Kidney (tissue), 13 donors: ENCODE measurements at regions not wholly inside any gene's neighbourhood (a gene's known extent, or its start where the extent isn't known, plus 50 kb on each side); places are given as distances from the start of the nearest gene placed in this dataset.

ENCODE experiments used
- DNase-seq, 5 donors: peaks; one replicate each; pipeline ENCODE4 v3.0.0-alpha.2; 2013 to 2020
- FAIRE-seq: peaks from 2 replicates; lab custom pipeline; 2012; peaks lifted over from hg19 to GRCh38; lab: Jason Lieb, UNC
- H3K27ac ChIP-seq, 2 donors: one replicate each; pipeline ENCODE4 v1.7.0; 2013; ENCODE audit warnings: low read depth in 2 of 2, low read length in 2 of 2, inconsistent platforms in 1 of 2
- H3K27me3 ChIP-seq: one replicate; pipeline ENCODE4 v1.7.1; 2013; ENCODE audit warnings: low read length, inconsistent platforms; ENCODE audit not compliant: control insufficient read depth, insufficient read depth
- H3K36me3 ChIP-seq, 3 donors: one replicate each; pipeline versions ENCODE4 v1.7.0 to v1.7.1; 2013; ENCODE audit warnings: low read length in 3 of 3, control low read depth in 1 of 3, inconsistent platforms in 1 of 3; ENCODE audit not compliant: insufficient read depth in 3 of 3, control insufficient read depth in 2 of 3
- H3K4me1 ChIP-seq, 3 donors: one replicate each; pipeline versions ENCODE4 v1.7.0 to v1.7.1; 2013; ENCODE audit warnings: low read length in 3 of 3, inconsistent platforms in 1 of 3, low read depth in 1 of 3; ENCODE audit not compliant: control insufficient read depth in 2 of 3, insufficient read depth in 2 of 3
- H3K4me3 ChIP-seq, 3 donors: one replicate each; pipeline versions ENCODE4 v1.7.0 to v1.8.1; 2013; ENCODE audit warnings: low read length in 3 of 3, control low read depth in 1 of 3, inconsistent platforms in 1 of 3
- H3K9ac ChIP-seq, 3 donors: one replicate each; pipeline versions ENCODE4 v1.7.0 to v1.7.1; 2013; ENCODE audit warnings: low read length in 3 of 3, control low read depth in 1 of 3, inconsistent platforms in 1 of 3
- H3K9me3 ChIP-seq, 3 donors: one replicate each; pipeline versions ENCODE4 v1.7.0 to v1.7.1; 2013; ENCODE audit warnings: low read length in 3 of 3, control low read depth in 1 of 3, inconsistent platforms in 1 of 3; ENCODE audit not compliant: control insufficient read depth in 2 of 3, insufficient read depth in 1 of 3
- CTCF ChIP-seq: IDR thresholded peaks from 3 replicates; pipeline ENCODE4 v1.5.1; 2012; ENCODE audit warnings: mild to moderate bottlenecking, moderate library complexity, borderline replicate concordance; ENCODE audit not compliant: insufficient read depth; ENCODE audit errors: extremely low read depth
- intact Hi-C: fragments of 100-400 bp; cut with DNase I; formaldehyde crosslinking; loops from one replicate; pipeline ENCODE4 v1.11.1; 2022
- donor health status: control.
- donor health status: control.
- donor health status: control.
- donor health status: control.
- donor health status: control.
- donor health status: DM: yes; HTN: yes; CAD: no.
- donor health status: Normal renal cell carcinoma (clear cell type).

- H3K4me3 ChIP-seq = no peak overlapping the region
- no peaks in the 10 kb centered on the region for H3K4me1 ChIP-seq
- H3K27ac ChIP-seq = no peak overlapping the region
- intact Hi-C loops = no loop called here
- H3K36me3 ChIP-seq = no peaks in the 10 kb centered on the region
- DNase-seq (no peak), FAIRE-seq (no peak)
- no peaks in the 10 kb centered on the region for H3K9me3 ChIP-seq
- no peak for TF ChIP-seq CTCF
- H3K9ac ChIP-seq = no peak overlapping the region
- no peaks in the 10 kb centered on the region for H3K27me3 ChIP-seq
Observed at GRCh38 chr7:89813081-89813480, 341.2 kb upstream of the STEAP1 start.

DNA sequence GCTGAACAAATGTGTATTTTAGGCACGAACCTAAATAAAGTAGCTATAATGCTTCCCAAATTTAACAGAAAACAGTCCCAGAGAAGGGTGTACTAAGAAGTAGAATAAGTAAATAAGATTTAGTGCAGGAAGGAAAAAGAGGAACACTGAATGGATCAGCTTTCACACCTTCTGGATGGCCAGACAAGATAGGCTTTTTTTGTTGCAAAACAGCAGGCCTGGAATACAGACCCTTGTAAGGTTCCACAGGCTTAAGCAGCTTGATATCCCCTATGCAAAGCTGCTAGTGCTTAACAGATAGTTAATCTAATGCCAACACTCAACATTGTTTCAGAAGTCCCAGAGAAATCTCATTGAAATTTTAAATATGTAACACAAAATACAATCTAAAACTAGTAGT, 328.1 kb upstream of the STEAP1 start:
- Histone ChIP-seq H3K27ac (no peak overlapping the region), H3K9me3 (peaks cover 0 to 4% (median 0%) of the 10 kb centered on the region in 3 donors), H3K36me3 (no peaks in the 10 kb centered on the region), H3K4me1 (no peaks in the 10 kb centered on the region), H3K27me3 (no peaks in the 10 kb centered on the region), H3K9ac (no peak overlapping the region), H3K4me3 (no peak overlapping the region)
- FAIRE-seq = no peak
- intact Hi-C loops = no loop called here
- DNase-seq = no peak
- TF ChIP-seq CTCF = no peak

DNA sequence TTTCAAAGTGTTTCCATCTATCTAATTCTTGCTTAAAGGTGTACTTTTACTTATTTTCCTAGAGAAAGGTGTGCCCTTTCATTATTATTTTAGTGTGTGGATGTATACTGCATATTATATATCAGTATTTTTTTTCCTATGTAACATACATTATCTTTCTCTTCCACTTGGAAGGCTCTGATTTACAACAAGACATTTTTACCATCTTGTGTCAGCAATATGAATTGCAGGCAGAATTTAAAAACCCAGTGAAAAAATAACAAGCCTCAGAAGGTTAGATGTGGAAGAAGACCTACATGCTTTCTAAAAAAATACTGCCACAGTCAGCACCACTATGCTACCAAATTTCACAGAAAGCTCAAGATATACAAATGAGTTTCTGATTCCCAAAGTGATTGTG, 327.7 kb upstream of the STEAP1 start:
- Histone ChIP-seq H3K27me3 (no peaks in the 10 kb centered on the region), H3K36me3 (no peaks in the 10 kb centered on the region), H3K27ac (no peak overlapping the region), H3K9ac (no peak overlapping the region), H3K4me3 (no peak overlapping the region), H3K4me1 (no peaks in the 10 kb centered on the region), H3K9me3 (peaks cover 0 to 4% (median 0%) of the 10 kb centered on the region in 3 donors)
- TF ChIP-seq CTCF = no peak
- no peak for DNase-seq
- no peak for FAIRE-seq
- intact Hi-C loops = no loop called here

GRCh38 chr7:89837515-89837914, 316.8 kb upstream of the STEAP1 start:
- H3K4me3 ChIP-seq = no peak overlapping the region
- TF ChIP-seq CTCF = no peak

More at GRCh38 chr7:89837515-89837914, 316.8 kb upstream of the STEAP1 start:
- DNase-seq (peak in 1 of 5 donors; percentile 1), FAIRE-seq (no peak)
- Histone ChIP-seq H3K27ac (no peak overlapping the region), H3K27me3 (no peaks in the 10 kb centered on the region), H3K36me3 (no peaks in the 10 kb centered on the region), H3K9ac (no peak overlapping the region), H3K4me1 (no peaks in the 10 kb centered on the region), H3K9me3 (no peaks in the 10 kb centered on the region)
- intact Hi-C loops = no loop called here
